ENCODE measurements at regions not wholly inside any gene's neighbourhood (a gene's known extent, or its start where the extent isn't known, plus 50 kb on each side); places are given as distances from the start of the nearest gene placed in this dataset.

- Histone ChIP-seq H3K27me3 (ENCODE audit: low read depth, low read length) (no peaks in the 10 kb centered on the region), H3K27ac (ENCODE audit: low read length) (no peak overlapping the region), H3K4me1 (ENCODE audit: control insufficient read depth in 1 of 2, insufficient read depth in 2 of 2, low read length in 2 of 2) (no peaks in the 10 kb centered on the region), H3K36me3 (ENCODE audit: control insufficient read depth in 1 of 2, insufficient read depth in 2 of 2, low read length in 2 of 2) (no peaks in the 10 kb centered on the region), H3K4me3 (ENCODE audit: low read depth in 1 of 2, low read length in 2 of 2) (no peak overlapping the region), H3K9me3 (ENCODE audit: control insufficient read depth in 1 of 2, low read length in 2 of 2) (no peaks in the 10 kb centered on the region)
Measured at GRCh38 chr20:51893723-51894122, 91.4 kb upstream of the SALL4 start.

GRCh38 chr20:51890003-51890402, 87.7 kb upstream of the SALL4 start:
- Histone ChIP-seq H3K27ac (ENCODE audit: low read length) (no peak overlapping the region), H3K4me3 (ENCODE audit: low read depth in 1 of 2, low read length in 2 of 2) (no peak overlapping the region), H3K27me3 (ENCODE audit: low read depth, low read length) (no peaks in the 10 kb centered on the region), H3K36me3 (ENCODE audit: control insufficient read depth in 1 of 2, insufficient read depth in 2 of 2, low read length in 2 of 2) (no peaks in the 10 kb centered on the region), H3K4me1 (ENCODE audit: control insufficient read depth in 1 of 2, insufficient read depth in 2 of 2, low read length in 2 of 2) (no peaks in the 10 kb centered on the region), H3K9me3 (ENCODE audit: control insufficient read depth in 1 of 2, low read length in 2 of 2) (no peaks in the 10 kb centered on the region)

GRCh38 chr20:51889466-51889865, 87.1 kb upstream of the SALL4 start:
- H3K27me3 ChIP-seq (ENCODE audit: low read depth, low read length): no peaks in the 10 kb centered on the region
- H3K27ac ChIP-seq (ENCODE audit: low read length): no peak overlapping the region
- H3K4me1 ChIP-seq (ENCODE audit: control insufficient read depth in 1 of 2, insufficient read depth in 2 of 2, low read length in 2 of 2): no peaks in the 10 kb centered on the region
- no peaks in the 10 kb centered on the region for H3K9me3 ChIP-seq (ENCODE audit: control insufficient read depth in 1 of 2, low read length in 2 of 2)
- no peaks in the 10 kb centered on the region for H3K36me3 ChIP-seq (ENCODE audit: control insufficient read depth in 1 of 2, insufficient read depth in 2 of 2, low read length in 2 of 2)
- no peak overlapping the region for H3K4me3 ChIP-seq (ENCODE audit: low read depth in 1 of 2, low read length in 2 of 2)

GRCh38 chr20:51888291-51888690, 86.0 kb upstream of the SALL4 start:
- Histone ChIP-seq H3K9me3 (ENCODE audit: control insufficient read depth in 1 of 2, low read length in 2 of 2) (no peaks in the 10 kb centered on the region), H3K36me3 (ENCODE audit: control insufficient read depth in 1 of 2, insufficient read depth in 2 of 2, low read length in 2 of 2) (no peaks in the 10 kb centered on the region), H3K4me1 (ENCODE audit: control insufficient read depth in 1 of 2, insufficient read depth in 2 of 2, low read length in 2 of 2) (no peaks in the 10 kb centered on the region), H3K27ac (ENCODE audit: low read length) (no peak overlapping the region), H3K27me3 (ENCODE audit: low read depth, low read length) (no peaks in the 10 kb centered on the region), H3K4me3 (ENCODE audit: low read depth in 1 of 2, low read length in 2 of 2) (no peak overlapping the region)

GRCh38 chr20:51886891-51887608, 84.7 kb upstream of the SALL4 start:
- Histone ChIP-seq H3K27ac (ENCODE audit: low read length) (no peak overlapping the region), H3K4me3 (ENCODE audit: low read depth in 1 of 2, low read length in 2 of 2) (no peak overlapping the region), H3K36me3 (ENCODE audit: control insufficient read depth in 1 of 2, insufficient read depth in 2 of 2, low read length in 2 of 2) (no peaks in the 10 kb centered on the region), H3K27me3 (ENCODE audit: low read depth, low read length) (no peaks in the 10 kb centered on the region), H3K4me1 (ENCODE audit: control insufficient read depth in 1 of 2, insufficient read depth in 2 of 2, low read length in 2 of 2) (no peaks in the 10 kb centered on the region), H3K9me3 (ENCODE audit: control insufficient read depth in 1 of 2, low read length in 2 of 2) (no peaks in the 10 kb centered on the region)

- Histone ChIP-seq H3K4me1 (ENCODE audit: control insufficient read depth in 1 of 2, insufficient read depth in 2 of 2, low read length in 2 of 2) (no peaks in the 10 kb centered on the region), H3K27me3 (ENCODE audit: low read depth, low read length) (no peaks in the 10 kb centered on the region), H3K36me3 (ENCODE audit: control insufficient read depth in 1 of 2, insufficient read depth in 2 of 2, low read length in 2 of 2) (no peaks in the 10 kb centered on the region), H3K27ac (ENCODE audit: low read length) (no peak overlapping the region), H3K4me3 (ENCODE audit: low read depth in 1 of 2, low read length in 2 of 2) (no peak overlapping the region), H3K9me3 (ENCODE audit: control insufficient read depth in 1 of 2, low read length in 2 of 2) (no peaks in the 10 kb centered on the region)
Measured at GRCh38 chr20:51886341-51886740, 84.0 kb upstream of the SALL4 start.

GRCh38 chr20:51884561-51884960, 82.2 kb upstream of the SALL4 start:
- Histone ChIP-seq H3K36me3 (ENCODE audit: control insufficient read depth in 1 of 2, insufficient read depth in 2 of 2, low read length in 2 of 2) (no peaks in the 10 kb centered on the region), H3K9me3 (ENCODE audit: control insufficient read depth in 1 of 2, low read length in 2 of 2) (no peaks in the 10 kb centered on the region), H3K27ac (ENCODE audit: low read length) (no peak overlapping the region), H3K4me3 (ENCODE audit: low read depth in 1 of 2, low read length in 2 of 2) (no peak overlapping the region), H3K27me3 (ENCODE audit: low read depth, low read length) (no peaks in the 10 kb centered on the region), H3K4me1 (ENCODE audit: control insufficient read depth in 1 of 2, insufficient read depth in 2 of 2, low read length in 2 of 2) (no peaks in the 10 kb centered on the region)

- no peaks in the 10 kb centered on the region for H3K36me3 ChIP-seq (ENCODE audit: control insufficient read depth in 1 of 2, insufficient read depth in 2 of 2, low read length in 2 of 2)
- no peak overlapping the region for H3K27ac ChIP-seq (ENCODE audit: low read length)
- H3K9me3 ChIP-seq (ENCODE audit: control insufficient read depth in 1 of 2, low read length in 2 of 2): no peaks in the 10 kb centered on the region
- H3K27me3 ChIP-seq (ENCODE audit: low read depth, low read length): no peaks in the 10 kb centered on the region
- H3K4me1 ChIP-seq (ENCODE audit: control insufficient read depth in 1 of 2, insufficient read depth in 2 of 2, low read length in 2 of 2): no peaks in the 10 kb centered on the region
- no peak overlapping the region for H3K4me3 ChIP-seq (ENCODE audit: low read depth in 1 of 2, low read length in 2 of 2)
Measured at GRCh38 chr20:51880188-51880587, 77.9 kb upstream of the SALL4 start.

GRCh38 chr20:51876313-51876940, 74.1 kb upstream of the SALL4 start:
- Histone ChIP-seq H3K4me3 (ENCODE audit: low read depth in 1 of 2, low read length in 2 of 2) (no peak overlapping the region), H3K27me3 (ENCODE audit: low read depth, low read length) (no peaks in the 10 kb centered on the region), H3K4me1 (ENCODE audit: control insufficient read depth in 1 of 2, insufficient read depth in 2 of 2, low read length in 2 of 2) (no peaks in the 10 kb centered on the region)

GRCh38 chr20:51873652-51874051, 71.3 kb upstream of the SALL4 start:
- H3K4me3 ChIP-seq (ENCODE audit: low read depth in 1 of 2, low read length in 2 of 2): no peak overlapping the region
- H3K9me3 ChIP-seq (ENCODE audit: control insufficient read depth in 1 of 2, low read length in 2 of 2): no peaks in the 10 kb centered on the region
- H3K27me3 ChIP-seq (ENCODE audit: low read depth, low read length): no peaks in the 10 kb centered on the region
- H3K27ac ChIP-seq (ENCODE audit: low read length): no peak overlapping the region
- H3K4me1 ChIP-seq (ENCODE audit: control insufficient read depth in 1 of 2, insufficient read depth in 2 of 2, low read length in 2 of 2): no peaks in the 10 kb centered on the region
- no peaks in the 10 kb centered on the region for H3K36me3 ChIP-seq (ENCODE audit: control insufficient read depth in 1 of 2, insufficient read depth in 2 of 2, low read length in 2 of 2)

More at GRCh38 chr20:51876313-51876940, 74.1 kb upstream of the SALL4 start:
- no peaks in the 10 kb centered on the region for H3K9me3 ChIP-seq (ENCODE audit: control insufficient read depth in 1 of 2, low read length in 2 of 2)
- H3K36me3 ChIP-seq (ENCODE audit: control insufficient read depth in 1 of 2, insufficient read depth in 2 of 2, low read length in 2 of 2): no peaks in the 10 kb centered on the region
- H3K27ac ChIP-seq (ENCODE audit: low read length): no peak overlapping the region

GRCh38 chr20:51871943-51872342, 69.6 kb upstream of the SALL4 start:
- H3K4me3 ChIP-seq (ENCODE audit: low read depth in 1 of 2, low read length in 2 of 2): no peak overlapping the region
- no peaks in the 10 kb centered on the region for H3K36me3 ChIP-seq (ENCODE audit: control insufficient read depth in 1 of 2, insufficient read depth in 2 of 2, low read length in 2 of 2)
- H3K27ac ChIP-seq (ENCODE audit: low read length): no peak overlapping the region
- H3K9me3 ChIP-seq (ENCODE audit: control insufficient read depth in 1 of 2, low read length in 2 of 2): no peaks in the 10 kb centered on the region
- H3K27me3 ChIP-seq (ENCODE audit: low read depth, low read length): no peaks in the 10 kb centered on the region
- H3K4me1 ChIP-seq (ENCODE audit: control insufficient read depth in 1 of 2, insufficient read depth in 2 of 2, low read length in 2 of 2): no peaks in the 10 kb centered on the region

- H3K36me3 ChIP-seq (ENCODE audit: control insufficient read depth in 1 of 2, insufficient read depth in 2 of 2, low read length in 2 of 2): no peaks in the 10 kb centered on the region
- no peak overlapping the region for H3K27ac ChIP-seq (ENCODE audit: low read length)
- H3K4me3 ChIP-seq (ENCODE audit: low read depth in 1 of 2, low read length in 2 of 2): no peak overlapping the region
- no peaks in the 10 kb centered on the region for H3K4me1 ChIP-seq (ENCODE audit: control insufficient read depth in 1 of 2, insufficient read depth in 2 of 2, low read length in 2 of 2)
- no peaks in the 10 kb centered on the region for H3K9me3 ChIP-seq (ENCODE audit: control insufficient read depth in 1 of 2, low read length in 2 of 2)
- H3K27me3 ChIP-seq (ENCODE audit: low read depth, low read length): no peaks in the 10 kb centered on the region
Measured at GRCh38 chr20:51869002-51869401, 66.7 kb upstream of the SALL4 start.

Measured in muscle layer of duodenum (tissue), 2 donors.